ENCODE measurements at regions not wholly inside any gene's neighbourhood (a gene's known extent, or its start where the extent isn't known, plus 50 kb on each side); places are given as distances from the start of the nearest gene placed in this dataset.

GRCh38 chr11:76296731-76297542 is 84.0 kb downstream of the THAP12 start:
- ChIA-PET POLR2A (no interaction called here), SMC1A (ENCODE audit: uncharacterized antibody, unreplicated experiment) (no interaction called here), CTCF (interaction anchor here (1.1 kb wide), 1 partner anchor 89 kb away, joined by 3 read pairs; no protein-coding TSS in a partner anchor), RAD21 (ENCODE audit: unreplicated experiment) (no interaction called here)
- in situ Hi-C loops (cut with MboI): no loop called here
- DNase-seq (ENCODE audit: low read depth, low spot score): no peak
- FAIRE-seq: no peak
- Histone ChIP-seq H3K36me3 (ENCODE audit: control insufficient read depth in 2 of 2, insufficient read depth in 2 of 2, low read length in 1 of 2) (no peaks in the 10 kb centered on the region), H3K4me1 (ENCODE audit: control insufficient read depth, insufficient read depth, low read length) (peaks cover 14% of the 10 kb centered on the region), H3K4me3 (no peak overlapping the region), H3K9ac (ENCODE audit: control insufficient read depth, insufficient read depth, low read length) (no peak overlapping the region), H3K4me2 (ENCODE audit: control insufficient read depth, insufficient read depth) (no peak overlapping the region), H4K20me1 (ENCODE audit: control insufficient read depth, insufficient read depth) (no peaks in the 10 kb centered on the region), H2AFZ (ENCODE audit: control insufficient read depth, low read depth, low read length) (no peak overlapping the region), H3K27ac (ENCODE audit: control insufficient read depth, insufficient read depth) (no peak overlapping the region), H3K9me3 (replicated peaks; ENCODE audit: control insufficient read depth, insufficient read depth, low read length) (no peaks in the 10 kb centered on the region; the same call in 2 of the 3 replicates), H3K79me2 (ENCODE audit: control insufficient read depth, insufficient read depth, low read length) (no peaks in the 10 kb centered on the region), H3K27me3 (replicated peaks in 1 of 2; ENCODE audit: control insufficient read depth in 2 of 2, insufficient read depth in 2 of 2, low read length in 1 of 2) (no peaks in the 10 kb centered on the region; a peak in 3 of 4 replicates)
- TF ChIP-seq, protein P1, sequence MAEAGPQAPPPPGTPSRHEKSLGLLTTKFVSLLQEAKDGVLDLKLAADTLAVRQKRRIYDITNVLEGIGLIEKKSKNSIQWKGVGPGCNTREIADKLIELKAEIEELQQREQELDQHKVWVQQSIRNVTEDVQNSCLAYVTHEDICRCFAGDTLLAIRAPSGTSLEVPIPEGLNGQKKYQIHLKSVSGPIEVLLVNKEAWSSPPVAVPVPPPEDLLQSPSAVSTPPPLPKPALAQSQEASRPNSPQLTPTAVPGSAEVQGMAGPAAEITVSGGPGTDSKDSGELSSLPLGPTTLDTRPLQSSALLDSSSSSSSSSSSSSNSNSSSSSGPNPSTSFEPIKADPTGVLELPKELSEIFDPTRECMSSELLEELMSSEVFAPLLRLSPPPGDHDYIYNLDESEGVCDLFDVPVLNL (IDR thresholded peaks at IDR 0.05; ENCODE audit: low read depth, low read length): no peak
- no peak for TF ChIP-seq CBX3 (IDR thresholded peaks at IDR 0.05; ENCODE audit: borderline replicate concordance, low read depth)
- no peak for TF ChIP-seq MEF2B (IDR thresholded peaks at IDR 0.05; ENCODE audit: partially characterized antibody, poor library complexity, severe bottlenecking)
- TF ChIP-seq IRF5 (IDR thresholded peaks at IDR 0.05; ENCODE audit: borderline replicate concordance): no peak
- TF ChIP-seq SUPT20H (IDR thresholded peaks at IDR 0.05; ENCODE audit: borderline replicate concordance, control insufficient read depth, low read depth, low read length): no peak
- TF ChIP-seq, protein P2, sequence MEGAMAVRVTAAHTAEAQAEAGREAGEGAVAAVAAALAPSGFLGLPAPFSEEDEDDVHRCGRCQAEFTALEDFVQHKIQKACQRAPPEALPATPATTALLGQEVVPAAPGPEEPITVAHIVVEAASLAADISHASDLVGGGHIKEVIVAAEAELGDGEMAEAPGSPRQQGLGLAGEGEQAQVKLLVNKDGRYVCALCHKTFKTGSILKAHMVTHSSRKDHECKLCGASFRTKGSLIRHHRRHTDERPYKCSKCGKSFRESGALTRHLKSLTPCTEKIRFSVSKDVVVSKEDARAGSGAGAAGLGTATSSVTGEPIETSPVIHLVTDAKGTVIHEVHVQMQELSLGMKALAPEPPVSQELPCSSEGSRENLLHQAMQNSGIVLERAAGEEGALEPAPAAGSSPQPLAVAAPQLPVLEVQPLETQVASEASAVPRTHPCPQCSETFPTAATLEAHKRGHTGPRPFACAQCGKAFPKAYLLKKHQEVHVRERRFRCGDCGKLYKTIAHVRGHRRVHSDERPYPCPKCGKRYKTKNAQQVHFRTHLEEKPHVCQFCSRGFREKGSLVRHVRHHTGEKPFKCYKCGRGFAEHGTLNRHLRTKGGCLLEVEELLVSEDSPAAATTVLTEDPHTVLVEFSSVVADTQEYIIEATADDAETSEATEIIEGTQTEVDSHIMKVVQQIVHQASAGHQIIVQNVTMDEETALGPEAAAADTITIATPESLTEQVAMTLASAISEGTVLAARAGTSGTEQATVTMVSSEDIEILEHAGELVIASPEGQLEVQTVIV (IDR thresholded peaks at IDR 0.05; ENCODE audit: borderline replicate concordance, partially characterized antibody): no peak
- TF ChIP-seq TCF3 (IDR thresholded peaks at IDR 0.05; ENCODE audit: borderline replicate concordance, insufficient read depth, low read depth, low read length): no peak
- TF ChIP-seq NR2C1 (IDR thresholded peaks at IDR 0.05): no peak
- intact Hi-C loops (cut with micrococcal nuclease; ENCODE audit: unreplicated experiment): no loop called here
- no TSS peak for BruUV-seq (replicated peaks)
- WGBS (ENCODE audit: insufficient coverage, insufficient replicate concordance, low lambda C conversion rate, missing lambda C conversion rate): 63% methylated on average over 12 of the region's 12 CpGs
- ATAC-seq: no peak
